NCI-H146 treated with DMSO at 0.1 percent for 48 hours (cell line): ENCODE measurements at regions not wholly inside any gene's neighbourhood (a gene's known extent, or its start where the extent isn't known, plus 50 kb on each side); places are given as distances from the start of the nearest gene placed in this dataset.
A peak's percentile ranks its signal among the peaks of the same experiment; 100 is the strongest.

ENCODE experiments used
- DNase-seq: peaks from one replicate; lab custom pipeline; 2025; ENCODE audit not compliant: unreplicated experiment; lab: John Stamatoyannopoulos, UW

DNA sequence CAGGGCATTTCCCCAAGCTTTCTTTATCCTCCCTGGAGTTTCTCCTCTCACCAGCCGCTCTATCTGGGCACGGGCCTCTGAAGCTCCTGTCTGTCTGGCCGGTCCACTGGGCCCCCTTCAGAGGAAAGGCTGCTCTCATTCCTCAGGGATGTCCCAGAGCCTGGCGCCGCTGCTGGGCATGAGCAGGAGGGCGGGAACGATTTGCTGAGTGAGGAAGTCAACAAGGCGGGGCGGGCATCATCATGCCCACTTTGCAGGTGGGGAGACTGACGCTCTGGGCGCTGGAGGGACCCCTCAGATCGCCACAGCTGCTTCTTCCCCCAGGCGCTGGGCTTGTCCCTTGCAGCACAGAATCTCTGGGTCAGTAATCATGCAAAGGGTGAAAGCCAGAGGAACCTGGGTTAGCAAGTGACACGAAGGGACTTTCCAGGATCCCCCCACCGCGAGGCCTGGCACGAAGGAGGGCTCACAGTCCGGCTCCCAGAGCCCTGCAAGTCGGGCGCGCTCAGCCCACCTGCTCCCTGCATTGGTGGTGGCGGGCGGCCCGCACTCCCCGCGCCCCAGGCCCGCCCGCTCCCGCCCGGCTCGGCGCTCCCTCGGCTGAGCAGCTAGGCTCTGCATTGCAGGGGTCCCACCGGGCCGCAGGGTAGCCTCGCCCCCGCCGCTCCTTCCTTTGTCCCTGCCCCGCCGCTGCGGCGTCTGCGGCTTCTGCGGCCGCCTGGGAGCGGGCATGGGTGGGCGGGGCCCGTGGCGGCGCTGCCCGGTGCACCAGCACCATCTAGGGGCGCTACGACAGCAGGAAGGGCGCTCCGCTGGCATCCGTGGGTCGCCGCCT is 157.8 kb downstream of the CYRIA start:
- DNase-seq = peak; percentile 3

DNA sequence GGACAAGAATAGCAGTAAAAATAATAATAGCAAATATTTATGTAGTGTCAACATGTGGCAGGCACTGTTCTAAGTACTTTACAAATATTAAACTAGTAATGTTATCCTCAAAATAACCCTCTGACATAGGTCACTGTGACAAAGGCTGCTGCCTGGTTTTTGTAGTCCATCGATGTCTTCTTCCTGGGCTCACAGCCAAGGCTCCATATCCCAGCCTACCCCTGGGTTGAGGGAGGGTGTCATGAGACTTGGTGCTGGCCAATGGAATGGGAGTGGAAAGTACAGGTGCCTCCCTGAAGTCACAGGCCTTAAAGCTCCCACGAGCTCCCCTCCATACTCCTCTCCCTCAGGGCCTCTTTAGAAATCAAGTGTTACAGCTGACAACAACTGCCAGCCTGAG is 159.3 kb downstream of the CYRIA start:
- DNase-seq = no peak

DNA sequence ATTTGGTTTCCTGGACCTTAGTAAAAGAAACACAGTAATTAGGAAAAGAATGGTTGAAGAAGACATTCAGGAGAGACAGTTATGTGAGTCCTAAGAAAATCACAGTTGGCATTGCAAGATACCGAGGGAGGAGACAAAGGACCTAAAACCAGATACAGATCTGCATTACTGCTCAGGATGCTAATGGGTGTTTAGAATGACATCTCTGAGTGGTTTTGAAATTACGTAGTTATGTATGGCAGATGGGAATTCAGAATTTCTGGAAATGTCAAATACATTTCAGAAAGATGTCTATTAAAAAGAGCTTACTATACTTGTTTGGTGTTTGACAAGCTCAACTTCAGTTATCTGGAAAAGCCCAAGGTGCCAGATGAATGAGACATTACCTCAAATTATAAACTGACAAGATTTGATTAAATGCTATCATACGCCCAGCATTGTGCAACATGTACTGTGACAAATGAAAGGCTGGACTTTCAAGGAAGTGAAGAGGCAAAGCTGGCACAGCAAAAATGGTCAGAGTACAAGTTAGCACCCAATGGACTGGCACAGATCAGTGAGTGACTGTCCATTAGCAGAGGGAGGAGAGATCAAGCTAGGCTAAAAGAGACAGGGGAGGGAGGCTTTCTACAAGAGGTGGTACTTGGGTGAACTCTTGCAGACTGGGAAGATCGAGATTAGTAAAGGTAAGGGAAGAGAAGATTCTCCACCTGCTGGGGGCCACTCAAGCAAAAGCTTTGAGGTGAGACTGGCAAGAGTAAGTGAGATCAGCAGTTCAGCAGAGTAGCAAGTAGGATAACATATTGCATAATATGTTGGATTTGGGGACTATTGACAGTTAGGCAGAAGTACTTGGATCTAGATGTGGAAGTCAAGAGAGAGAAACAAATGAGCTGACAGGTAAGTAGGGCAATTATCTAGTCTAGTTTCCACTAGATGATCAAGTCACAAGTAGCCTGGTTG is 168.9 kb downstream of the CYRIA start:
- no peak for DNase-seq

DNA sequence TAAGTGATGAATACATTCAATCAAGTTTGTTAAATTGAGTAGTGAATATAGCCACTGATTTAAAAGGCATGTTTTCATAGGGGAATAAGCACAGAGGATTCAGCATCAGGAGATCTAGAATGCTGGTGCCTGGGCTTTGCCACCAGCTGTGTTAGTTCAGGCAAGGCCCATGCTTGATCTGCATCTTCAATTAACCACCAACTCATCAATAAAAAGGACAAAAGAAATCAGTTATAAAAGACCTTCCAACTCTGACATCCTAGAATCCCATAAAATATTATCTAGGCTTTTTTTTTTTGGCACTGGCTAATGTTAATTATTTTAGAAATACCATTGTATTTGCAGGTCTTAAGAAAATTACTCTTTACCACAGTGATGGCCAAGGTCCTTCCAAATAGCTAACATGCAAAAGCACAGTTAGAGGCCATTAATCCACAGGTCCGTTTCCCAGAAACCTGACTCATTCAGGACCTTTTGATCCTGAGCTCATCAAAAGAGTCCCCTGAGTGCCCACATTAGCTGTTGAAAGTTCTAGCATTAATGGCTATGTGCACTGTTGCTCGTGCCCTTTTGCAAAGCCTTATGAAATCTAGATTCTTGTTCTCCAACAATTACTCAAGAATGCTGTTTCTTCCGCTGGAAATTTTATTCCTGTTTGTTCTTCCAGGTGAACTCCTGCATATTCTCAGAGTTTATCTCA is 170.0 kb downstream of the CYRIA start:
- no peak for DNase-seq

DNA sequence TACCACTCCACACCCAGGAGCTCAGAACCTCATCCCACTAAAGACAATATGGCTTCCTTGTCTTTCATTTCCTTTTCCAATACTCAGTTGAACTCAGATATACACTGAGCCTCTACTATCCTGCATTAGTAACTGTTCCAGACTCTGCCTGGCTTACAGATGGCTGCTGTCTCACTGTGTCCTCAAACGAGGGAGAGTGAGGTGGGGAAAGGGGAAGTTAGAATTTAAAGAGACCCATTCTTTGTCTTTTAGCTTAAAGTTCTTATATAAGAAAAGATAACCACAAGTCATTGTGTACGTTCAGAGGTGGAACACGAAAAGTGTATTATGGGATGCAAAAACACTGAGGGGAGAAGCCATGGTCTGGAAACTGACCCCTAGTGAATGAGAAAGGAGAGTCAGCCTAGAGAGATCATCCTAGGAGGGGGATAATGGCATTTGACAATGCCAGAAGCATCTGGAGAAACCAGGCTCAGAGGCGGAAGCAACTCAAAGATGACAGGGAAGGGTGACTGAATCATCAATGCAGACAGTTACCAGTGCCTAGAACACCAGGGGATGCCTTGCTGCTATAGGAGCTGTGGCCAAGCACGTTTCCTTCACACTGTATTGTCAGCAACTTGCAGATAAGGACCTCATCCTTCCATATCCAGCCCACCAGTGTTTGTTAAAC is 170.7 kb downstream of the CYRIA start:
- no peak for DNase-seq

DNA sequence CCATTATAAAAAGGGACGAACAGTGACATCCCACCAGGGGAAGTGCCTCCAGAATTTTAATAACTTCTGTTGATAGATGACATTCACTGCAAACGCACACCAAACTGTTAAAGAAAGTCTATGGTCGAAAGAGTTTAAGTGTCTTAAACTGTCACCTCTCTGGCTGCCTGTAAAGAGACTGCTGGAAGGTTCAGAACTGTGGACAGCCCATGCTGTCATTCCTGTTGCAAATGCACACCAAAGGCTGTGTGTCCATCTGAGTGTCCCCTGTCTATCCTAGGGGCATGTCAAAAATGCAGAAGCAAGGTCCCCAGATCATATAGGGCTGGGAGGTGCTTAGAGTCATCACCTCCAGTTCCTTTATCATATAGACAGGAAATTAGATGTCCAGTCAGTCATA is 171.8 kb downstream of the CYRIA start:
- no peak for DNase-seq

DNA sequence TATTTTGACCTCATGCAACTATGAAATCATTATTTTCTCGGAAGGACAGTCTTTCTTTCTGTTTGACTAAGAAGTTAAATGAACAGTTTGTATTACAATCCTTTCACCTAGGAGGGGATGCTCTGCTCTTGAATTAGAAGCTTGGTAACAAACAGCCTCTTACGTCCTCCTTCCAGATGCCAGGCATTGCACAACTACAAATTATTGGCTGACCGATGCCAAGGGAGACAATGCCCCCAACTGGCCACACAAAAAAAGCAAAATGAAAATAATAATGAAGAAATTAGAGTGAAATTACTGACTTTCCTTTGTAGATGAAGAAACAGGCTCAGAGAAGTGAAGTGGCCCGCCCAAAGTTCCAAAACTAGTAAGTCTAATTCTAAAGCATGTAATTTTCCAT is 177.9 kb downstream of the CYRIA start:
- DNase-seq = no peak

DNA sequence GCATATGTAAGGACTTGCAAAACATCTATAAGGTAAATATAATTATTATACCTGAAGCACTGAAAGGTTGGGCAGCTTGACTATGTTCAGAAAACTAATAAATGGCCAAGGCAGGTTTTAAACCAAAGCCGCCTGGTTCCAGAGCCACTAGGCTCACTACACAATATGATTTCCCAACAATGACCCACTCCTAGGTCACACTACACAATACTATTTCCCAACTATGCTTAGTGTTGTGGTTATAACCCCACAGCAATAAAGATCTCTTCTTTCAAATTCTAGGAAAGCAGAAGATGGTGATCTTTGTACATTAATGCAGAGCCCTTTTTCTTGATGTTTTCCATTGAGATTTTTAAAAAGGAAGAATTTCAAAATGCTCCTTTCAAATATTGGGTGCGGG is 180.4 kb downstream of the CYRIA start:
- no peak for DNase-seq

DNA sequence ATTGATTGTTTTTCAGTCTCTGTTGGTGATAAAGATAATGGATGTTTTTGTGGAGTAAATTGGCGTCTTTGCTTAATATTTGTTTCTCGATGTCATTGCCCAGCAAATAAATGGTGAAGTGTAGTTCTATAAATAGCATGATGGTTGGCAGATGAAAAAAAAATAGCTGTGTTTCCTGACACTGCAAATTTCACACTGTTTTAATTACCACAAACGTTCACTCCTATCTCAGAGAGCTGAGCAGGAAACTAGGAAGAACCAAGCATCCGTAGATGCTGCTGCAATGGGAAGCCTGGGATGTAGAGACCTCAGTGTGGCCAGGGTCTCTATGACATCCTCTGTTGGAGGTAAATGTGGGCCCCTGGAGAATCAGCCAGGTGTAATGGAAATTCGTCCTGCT is 183.2 kb downstream of the CYRIA start:
- no peak for DNase-seq

DNA sequence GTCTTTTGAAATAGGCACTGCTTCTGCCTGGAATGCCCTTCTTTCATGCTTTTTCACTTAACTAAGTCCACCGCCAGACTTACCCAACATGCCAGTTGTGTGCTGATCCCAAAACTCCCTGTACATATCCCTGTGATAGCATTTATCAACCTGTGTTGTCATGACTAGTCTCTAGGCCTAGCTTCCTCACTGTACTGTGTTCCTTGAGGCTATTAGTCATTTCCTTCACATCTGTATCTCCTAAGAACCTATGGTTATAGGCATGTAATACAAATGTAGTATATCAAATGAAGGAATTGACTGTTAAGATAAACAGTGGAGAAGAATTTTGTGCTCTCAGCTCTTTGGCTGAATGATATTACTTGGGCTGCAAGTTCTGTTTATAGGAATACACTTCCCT is 184.3 kb downstream of the CYRIA start:
- no peak for DNase-seq

DNA sequence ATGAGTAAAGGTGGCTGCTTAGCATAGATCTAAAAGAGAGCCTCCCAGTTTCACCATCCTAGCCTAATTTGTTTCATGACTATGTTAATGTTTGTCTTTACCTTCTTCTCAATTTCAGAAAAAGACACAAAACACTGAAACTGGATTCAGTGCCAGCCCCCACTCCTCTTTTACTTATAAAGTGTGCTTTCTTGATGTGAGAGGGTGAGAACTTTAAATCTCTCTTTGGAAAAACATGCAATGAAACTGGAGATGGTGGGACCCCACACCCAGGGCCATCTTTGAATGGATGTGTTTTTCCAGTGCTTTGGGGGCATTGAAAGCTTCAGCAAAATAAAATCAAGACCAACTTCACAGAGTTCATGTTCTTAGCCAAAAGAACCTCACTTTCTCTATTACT is 185.9 kb downstream of the CYRIA start:
- no peak for DNase-seq

DNA sequence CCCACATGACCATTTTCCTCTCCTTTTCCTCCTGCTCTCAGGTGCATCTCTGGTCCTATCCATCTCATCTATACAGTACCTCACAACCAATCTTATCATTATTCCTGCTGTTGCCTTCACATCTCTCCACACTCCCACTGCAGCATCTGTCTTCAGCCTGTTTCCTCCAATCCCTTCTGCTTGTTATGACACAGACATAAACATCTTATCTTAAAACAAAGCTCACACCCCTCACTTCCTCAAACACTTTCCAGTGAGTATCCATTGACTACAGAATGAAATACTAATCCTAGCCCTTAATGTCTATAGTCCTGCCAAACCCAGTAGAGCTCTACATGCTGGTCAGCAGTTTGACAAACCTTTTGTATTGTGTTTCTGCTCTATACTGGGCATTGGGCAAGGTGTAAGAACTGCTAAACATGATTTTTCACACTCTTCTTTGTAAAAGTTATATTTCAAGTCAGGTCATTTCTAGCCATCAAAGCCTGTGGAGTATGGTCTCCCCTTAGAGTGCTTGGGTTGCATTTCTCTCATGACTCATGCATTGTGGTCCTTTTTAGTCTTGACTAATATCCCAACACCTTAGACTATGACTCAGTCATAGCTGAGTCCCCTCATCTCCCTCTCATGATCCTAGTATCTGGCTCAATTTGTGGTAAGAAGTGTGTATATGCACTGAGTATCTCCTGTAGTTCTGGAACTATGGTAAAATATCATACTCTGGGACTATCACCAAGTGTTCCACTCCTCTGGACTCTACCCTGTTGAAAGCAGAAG is 187.0 kb downstream of the CYRIA start:
- DNase-seq = no peak

DNA sequence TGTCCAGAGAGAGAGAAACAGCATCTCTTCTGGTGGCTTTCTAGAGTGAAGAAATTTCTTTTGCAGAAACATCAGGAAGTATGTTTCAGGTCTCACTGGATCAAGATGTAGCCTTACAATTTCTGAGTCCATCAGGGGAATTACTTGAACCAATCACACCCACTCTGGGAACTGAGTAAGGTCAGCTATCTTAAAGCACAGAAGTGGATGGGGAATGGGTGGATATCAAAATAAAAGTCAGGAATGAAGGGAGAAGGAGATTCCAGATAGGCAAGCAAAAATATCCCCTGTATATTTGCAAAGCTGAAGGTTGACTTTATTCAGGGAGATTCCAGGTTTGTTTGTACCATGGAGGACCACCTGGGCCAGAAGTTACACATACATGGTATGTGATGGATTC is 188.0 kb downstream of the CYRIA start:
- no peak for DNase-seq

DNA sequence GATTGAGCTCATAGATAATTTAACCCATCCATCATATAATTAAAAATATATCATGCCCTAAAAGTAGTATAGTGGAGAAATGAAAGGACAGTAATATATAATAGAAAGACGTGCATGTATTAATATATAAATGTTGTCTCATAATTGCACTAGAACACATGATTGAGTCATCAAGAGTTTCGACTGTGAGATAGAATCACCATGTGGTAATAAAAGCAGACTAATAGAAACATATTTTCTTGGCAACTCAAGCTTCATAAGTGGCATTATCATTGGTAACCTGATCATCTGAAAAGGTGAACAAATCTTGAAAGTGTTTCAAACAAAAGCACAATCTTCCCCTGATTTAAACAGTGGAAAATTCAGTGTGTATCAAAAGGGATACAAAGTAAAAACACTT is 188.8 kb downstream of the CYRIA start:
- no peak for DNase-seq

DNA sequence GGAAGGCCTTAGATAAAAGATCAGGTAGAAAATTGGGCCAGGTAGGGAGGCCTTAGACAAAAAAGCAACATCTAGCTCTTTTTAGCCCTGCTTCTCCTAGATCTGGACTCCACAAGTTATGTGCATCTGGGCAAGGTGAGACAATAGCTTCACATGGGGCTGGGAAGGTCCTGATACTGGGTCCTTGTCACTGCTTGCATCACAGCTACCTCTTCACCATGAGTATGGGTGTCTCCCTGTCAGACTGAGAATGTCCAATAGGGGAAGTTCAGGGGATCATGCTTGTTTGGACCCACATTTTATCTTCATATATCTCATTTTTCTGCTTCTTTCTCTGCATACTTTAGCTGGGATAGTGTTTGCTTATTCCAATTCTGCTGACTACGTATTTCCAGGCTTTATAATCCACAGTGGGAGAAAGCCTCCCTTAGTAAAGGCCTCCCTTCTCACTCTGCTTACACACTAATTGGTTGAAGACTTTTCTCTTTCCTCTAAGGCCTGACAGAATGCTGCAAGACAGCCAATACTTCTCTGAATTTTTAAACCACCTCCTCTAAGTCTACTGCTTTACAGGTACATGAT is 189.6 kb downstream of the CYRIA start:
- no peak for DNase-seq

DNA sequence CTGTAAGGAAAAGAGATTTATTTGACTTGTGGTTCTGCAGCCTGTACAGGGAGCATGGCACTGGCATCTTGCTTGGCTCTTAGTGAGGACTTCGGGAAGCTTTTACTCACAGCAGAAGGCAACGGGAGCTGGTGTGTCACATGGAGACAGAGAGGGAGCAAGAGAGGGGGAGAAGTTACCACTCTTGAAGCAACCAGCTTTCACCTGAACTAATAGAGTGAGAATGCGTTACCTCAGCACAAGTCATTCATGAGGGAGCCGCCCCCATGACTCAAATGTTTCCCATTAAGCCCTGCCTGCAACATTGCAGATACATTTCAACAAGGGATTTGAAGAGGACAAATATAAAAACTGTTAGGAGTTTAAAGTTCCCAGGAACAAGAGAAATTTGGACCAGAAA is 190.0 kb downstream of the CYRIA start:
- DNase-seq = no peak

DNA sequence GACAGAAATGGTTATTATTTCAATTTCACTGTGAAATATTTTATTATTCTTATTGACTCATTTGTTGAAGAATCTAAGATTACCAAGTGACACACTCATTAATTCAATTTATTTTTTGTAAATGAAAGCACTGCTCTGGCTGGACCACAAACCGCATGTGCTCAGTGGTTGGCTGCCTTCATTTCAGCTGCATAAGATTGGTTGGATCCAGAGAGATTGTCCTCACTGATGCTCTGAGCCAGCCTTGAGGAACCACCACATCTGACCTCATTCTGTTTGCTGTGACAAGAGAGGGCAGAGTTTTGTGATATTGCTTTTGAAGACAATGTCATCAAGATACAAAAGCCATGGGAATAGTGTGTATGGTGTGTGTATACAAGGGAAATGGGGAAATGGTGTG is 192.1 kb downstream of the CYRIA start:
- no peak for DNase-seq

DNA sequence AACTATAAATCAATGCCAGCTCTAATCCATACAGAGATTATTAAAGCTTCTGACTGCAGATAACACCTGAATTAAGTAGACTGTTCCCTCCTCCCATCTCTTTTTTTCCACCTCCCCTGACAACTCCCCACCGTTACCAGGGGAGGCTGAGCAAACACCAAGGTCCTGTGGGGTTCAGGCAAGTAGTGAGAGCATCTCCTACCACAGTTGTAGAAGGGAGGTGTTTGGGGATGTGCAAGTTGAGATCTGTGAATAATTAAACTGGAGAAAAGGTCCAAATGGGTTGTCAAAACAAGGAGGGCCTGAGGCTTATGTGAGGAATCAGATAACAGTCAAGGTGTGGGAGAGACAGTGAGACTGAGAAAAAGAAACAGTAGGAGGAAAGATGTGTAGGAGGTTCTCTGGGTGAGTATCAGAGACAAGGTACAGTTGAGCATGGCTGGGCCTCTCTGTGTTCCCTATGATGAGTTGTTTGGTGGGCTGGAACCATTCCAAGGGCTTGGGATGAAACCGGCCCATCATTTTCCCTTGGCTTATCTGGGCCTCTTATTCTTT is 194.6 kb downstream of the CYRIA start:
- DNase-seq = no peak

DNA sequence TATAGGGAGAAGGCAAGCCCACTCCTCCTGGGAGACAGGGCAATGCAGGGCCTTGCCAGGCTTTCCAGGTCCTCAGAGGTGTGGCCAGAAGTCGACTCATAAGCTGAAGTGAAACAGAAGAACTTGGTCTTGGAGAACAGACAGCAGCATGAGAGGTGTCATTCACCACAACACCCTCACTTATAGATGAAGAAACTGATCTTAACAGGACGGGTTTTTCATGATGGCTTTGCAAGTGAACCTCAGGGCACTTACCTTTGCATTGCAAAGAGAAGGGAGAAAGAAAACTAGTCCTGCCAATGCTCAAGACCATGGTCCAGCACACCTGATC is 198.8 kb downstream of the CYRIA start:
- DNase-seq = no peak
